ENCODE measurements at regions not wholly inside any gene's neighbourhood (a gene's known extent, or its start where the extent isn't known, plus 50 kb on each side); places are given as distances from the start of the nearest gene placed in this dataset.
A peak's percentile ranks its signal among the peaks of the same experiment; 100 is the strongest.

DNA sequence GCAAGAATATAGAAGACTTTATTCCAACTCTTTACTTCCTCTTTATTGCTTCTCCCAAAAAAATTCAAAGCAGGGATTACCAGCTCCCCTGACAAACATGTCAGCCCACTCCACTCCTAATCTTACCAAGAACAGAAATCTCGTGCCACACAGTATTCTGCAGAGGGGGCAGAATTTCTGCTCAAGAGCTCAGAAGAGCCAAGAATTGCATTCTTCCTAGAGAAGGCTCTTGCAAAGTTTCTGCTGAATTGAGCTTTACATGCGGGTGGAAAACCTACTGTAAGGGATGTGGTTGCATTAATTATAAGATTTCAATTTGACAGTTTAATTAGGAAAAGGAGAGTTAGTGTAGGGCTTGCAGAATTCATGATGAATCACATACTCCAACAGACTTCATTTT lies 428.5 kb downstream of the CETN3 start:
- DNase-seq (ENCODE audit: insufficient read length, low spot score) (no peak), FAIRE-seq (no peak)
- TF ChIP-seq POLR2AphosphoS5 (IDR thresholded peaks at IDR 0.05; ENCODE audit: low read depth, low read length) (no peak), SPI1 (IDR thresholded peaks at IDR 0.05; ENCODE audit: low read depth, low read length) (no peak), POU2F2 (IDR thresholded peaks at IDR 0.05; ENCODE audit: low read depth, low read length) (no peak), PAX5 (IDR thresholded peaks at IDR 0.05; ENCODE audit: insufficient read depth, low read length, severe bottlenecking) (no peak), POLR2A (IDR thresholded peaks at IDR 0.05; ENCODE audit: low read depth, low read length) (no peak), TAF1 (IDR thresholded peaks at IDR 0.05; ENCODE audit: low read depth, low read length) (no peak)

DNA sequence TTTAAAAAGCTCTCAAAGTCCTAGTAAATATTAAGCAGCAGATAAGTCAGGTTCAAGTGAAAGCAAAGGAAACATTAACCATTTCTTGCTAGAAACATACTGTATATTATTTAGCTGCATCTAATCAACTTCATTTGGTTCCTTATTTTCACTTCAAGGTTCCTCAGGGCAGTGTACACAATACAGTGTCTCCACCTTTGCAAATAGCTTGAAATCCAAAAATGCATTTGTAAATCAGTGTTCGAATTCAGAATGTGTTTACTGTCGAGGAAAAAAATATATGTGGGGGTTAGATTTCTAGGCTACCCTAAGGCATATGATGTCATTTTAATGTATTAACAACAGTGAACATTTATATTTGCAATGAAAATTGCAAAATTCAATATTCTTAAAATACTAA lies 436.0 kb downstream of the CETN3 start:
- TF ChIP-seq POLR2AphosphoS5 (IDR thresholded peaks at IDR 0.05; ENCODE audit: low read depth, low read length), result no peak
- DNase-seq (ENCODE audit: insufficient read length, low spot score), result no peak
- FAIRE-seq, result no peak

DNA sequence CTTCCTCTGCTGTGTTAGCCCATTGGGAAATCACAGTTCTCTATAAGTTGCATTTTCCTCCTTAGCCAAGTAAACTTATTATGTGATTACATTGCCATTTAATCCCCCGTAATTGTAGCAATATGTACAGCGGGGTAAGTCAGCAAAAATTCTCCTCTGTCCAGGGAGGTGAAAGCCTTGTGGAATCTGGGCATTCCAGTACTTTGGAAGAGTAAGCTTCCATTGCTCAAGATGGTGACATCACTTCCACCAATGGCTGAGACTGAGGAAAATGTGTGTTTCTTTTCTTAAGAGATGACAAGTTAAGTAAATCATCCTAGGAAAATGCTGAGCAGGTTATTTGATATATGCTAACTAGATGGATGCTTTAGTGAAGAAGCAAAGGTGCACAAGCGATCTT lies 436.7 kb downstream of the CETN3 start:
- FAIRE-seq (no peak), DNase-seq (ENCODE audit: insufficient read length, low spot score) (no peak)
- TF ChIP-seq TAF1 (IDR thresholded peaks at IDR 0.05; ENCODE audit: low read depth, low read length) (no peak), POLR2A (IDR thresholded peaks at IDR 0.05; ENCODE audit: low read depth, low read length) (no peak), SPI1 (IDR thresholded peaks at IDR 0.05; ENCODE audit: low read depth, low read length) (no peak), PAX5 (IDR thresholded peaks at IDR 0.05; ENCODE audit: insufficient read depth, low read length, severe bottlenecking) (no peak), POLR2AphosphoS5 (IDR thresholded peaks at IDR 0.05; ENCODE audit: low read depth, low read length) (no peak), POU2F2 (IDR thresholded peaks at IDR 0.05; ENCODE audit: low read depth, low read length) (no peak)

DNA sequence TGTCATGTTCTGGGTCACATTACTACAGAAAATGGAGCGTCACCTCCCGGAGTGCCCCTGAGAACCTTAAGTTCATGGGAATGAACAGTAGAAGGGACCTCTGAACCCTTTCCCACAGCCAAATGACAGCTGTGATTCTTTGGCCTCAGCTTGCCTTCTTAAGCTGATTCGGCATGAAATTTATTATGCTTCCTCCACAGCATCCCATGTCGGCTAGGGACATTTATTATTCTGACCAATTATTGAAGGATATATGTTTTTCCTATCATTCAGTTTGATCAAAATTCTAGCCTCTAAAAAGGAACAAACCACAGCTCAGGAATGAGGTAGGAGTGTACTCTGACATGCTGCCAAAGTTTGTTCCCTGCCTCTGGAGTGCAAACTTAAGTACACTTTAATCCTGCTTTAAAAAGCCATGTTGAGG lies 440.6 kb downstream of the CETN3 start:
- DNase-seq (ENCODE audit: insufficient read length, low spot score) (no peak), FAIRE-seq (no peak)
- no peak for TF ChIP-seq POLR2AphosphoS5 (IDR thresholded peaks at IDR 0.05; ENCODE audit: low read depth, low read length)
- TF ChIP-seq SPI1 (IDR thresholded peaks at IDR 0.05; ENCODE audit: low read depth, low read length), result no peak
- TF ChIP-seq POU2F2 (IDR thresholded peaks at IDR 0.05; ENCODE audit: low read depth, low read length), result no peak
- TF ChIP-seq PAX5 (IDR thresholded peaks at IDR 0.05; ENCODE audit: insufficient read depth, low read length, severe bottlenecking), result no peak
- no peak for TF ChIP-seq POLR2A (IDR thresholded peaks at IDR 0.05; ENCODE audit: low read depth, low read length)
- no peak for TF ChIP-seq TAF1 (IDR thresholded peaks at IDR 0.05; ENCODE audit: low read depth, low read length)

DNA sequence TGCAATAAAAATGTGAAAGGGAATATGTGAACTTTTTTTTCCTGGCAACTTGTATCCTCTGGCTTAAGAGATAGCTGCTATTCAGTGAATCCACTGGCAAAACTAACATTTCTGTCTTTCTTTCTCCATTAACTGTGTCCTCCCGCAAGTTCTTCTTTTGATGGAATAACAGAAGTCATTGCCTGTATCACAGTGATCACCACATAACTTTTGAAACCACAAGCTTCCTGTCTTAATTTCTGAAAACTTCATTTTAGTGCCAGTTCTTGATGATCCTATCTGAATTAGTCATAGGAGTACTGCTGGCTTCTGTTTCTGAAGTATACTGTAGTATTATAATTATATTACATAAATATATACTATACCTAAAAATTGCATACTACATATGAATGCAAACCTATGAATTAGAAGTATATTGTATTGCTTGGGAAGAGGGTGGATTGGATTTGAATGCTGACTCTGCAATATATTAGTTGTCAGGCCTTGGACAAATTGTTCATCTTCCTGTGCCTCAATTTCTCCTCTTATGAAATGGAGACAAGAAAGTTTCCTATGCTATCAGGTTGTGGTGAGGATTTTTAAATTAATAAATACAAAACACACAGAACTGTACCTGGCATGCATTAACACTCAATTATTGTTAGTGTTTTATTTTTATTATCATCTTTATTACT lies 441.6 kb downstream of the CETN3 start:
- TF ChIP-seq POLR2AphosphoS5 (IDR thresholded peaks at IDR 0.05; ENCODE audit: low read depth, low read length) (no peak), POLR2A (IDR thresholded peaks at IDR 0.05; ENCODE audit: low read depth, low read length) (no peak), POU2F2 (IDR thresholded peaks at IDR 0.05; ENCODE audit: low read depth, low read length) (no peak), TAF1 (IDR thresholded peaks at IDR 0.05; ENCODE audit: low read depth, low read length) (no peak), PAX5 (IDR thresholded peaks at IDR 0.05; ENCODE audit: insufficient read depth, low read length, severe bottlenecking) (no peak), SPI1 (IDR thresholded peaks at IDR 0.05; ENCODE audit: low read depth, low read length) (no peak)
- DNase-seq (ENCODE audit: insufficient read length, low spot score) (no peak), FAIRE-seq (no peak)

DNA sequence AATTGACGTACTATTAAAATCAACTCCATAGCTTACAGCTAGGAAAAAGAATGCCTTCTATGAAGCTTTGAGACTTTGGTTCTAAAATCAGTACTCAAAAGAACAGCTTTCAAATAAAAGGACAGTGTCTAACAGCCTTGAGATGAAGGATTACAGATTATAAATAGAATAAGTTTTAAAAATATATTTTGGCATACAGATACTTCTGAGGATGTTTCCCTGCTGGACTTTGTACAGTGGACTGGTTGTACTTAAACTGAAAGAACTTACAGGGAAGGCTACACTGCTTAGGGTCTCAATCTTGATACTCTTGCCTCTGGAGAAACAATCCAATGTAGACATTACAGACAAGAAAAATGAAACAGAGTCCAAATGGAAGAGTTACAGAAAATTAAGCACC lies 452.7 kb downstream of the CETN3 start:
- DNase-seq (ENCODE audit: insufficient read length, low spot score) (no peak), FAIRE-seq (no peak)
- TF ChIP-seq POLR2A (IDR thresholded peaks at IDR 0.05; ENCODE audit: low read depth, low read length) (no peak), TAF1 (IDR thresholded peaks at IDR 0.05; ENCODE audit: low read depth, low read length) (no peak), PAX5 (IDR thresholded peaks at IDR 0.05; ENCODE audit: insufficient read depth, low read length, severe bottlenecking) (no peak), SPI1 (IDR thresholded peaks at IDR 0.05; ENCODE audit: low read depth, low read length) (no peak), POLR2AphosphoS5 (IDR thresholded peaks at IDR 0.05; ENCODE audit: low read depth, low read length) (no peak), POU2F2 (IDR thresholded peaks at IDR 0.05; ENCODE audit: low read depth, low read length) (no peak)

DNA sequence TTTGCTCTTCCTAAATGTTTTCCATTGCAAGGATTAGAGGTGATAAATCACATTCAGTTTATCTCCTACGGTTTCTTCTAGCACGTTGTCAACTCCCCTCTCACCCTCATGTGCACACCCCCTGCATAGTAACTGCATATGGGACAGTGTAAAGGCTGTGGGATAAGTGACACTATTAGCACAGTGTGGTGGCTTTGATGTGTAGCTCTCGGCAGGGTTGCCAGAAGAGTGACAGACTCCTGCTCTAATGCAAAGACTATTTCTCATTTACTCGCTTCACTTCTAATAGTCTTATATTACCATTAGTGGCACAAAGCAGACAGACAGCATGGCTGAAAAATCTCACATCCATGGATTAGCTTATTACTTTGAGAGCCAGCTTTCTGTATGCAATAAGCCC lies 454.6 kb downstream of the CETN3 start:
- FAIRE-seq (no peak), DNase-seq (ENCODE audit: insufficient read length, low spot score) (no peak)
- TF ChIP-seq TAF1 (IDR thresholded peaks at IDR 0.05; ENCODE audit: low read depth, low read length) (no peak), POU2F2 (IDR thresholded peaks at IDR 0.05; ENCODE audit: low read depth, low read length) (no peak), POLR2A (IDR thresholded peaks at IDR 0.05; ENCODE audit: low read depth, low read length) (no peak), PAX5 (IDR thresholded peaks at IDR 0.05; ENCODE audit: insufficient read depth, low read length, severe bottlenecking) (no peak), POLR2AphosphoS5 (IDR thresholded peaks at IDR 0.05; ENCODE audit: low read depth, low read length) (no peak), SPI1 (IDR thresholded peaks at IDR 0.05; ENCODE audit: low read depth, low read length) (no peak)

DNA sequence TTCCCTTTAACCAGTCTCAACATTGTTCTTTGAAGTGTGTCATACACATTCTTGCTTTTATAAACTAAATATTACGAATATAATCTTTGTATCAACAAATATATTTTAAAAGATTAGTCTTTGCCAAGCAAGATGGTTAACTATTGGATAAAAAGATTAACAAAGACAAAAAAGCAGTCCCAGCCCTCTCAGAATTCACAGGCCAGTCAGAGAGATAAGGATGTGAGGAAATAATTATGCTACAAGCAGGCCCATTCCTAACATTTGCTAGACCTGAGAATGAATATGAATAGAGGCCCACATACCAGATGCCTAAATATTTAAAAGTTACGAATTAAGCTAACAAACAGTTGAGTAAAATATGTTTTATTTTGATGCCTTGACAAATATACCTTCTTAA lies 457.7 kb downstream of the CETN3 start:
- DNase-seq (ENCODE audit: insufficient read length, low spot score) (no peak), FAIRE-seq (no peak)
- TF ChIP-seq POU2F2 (IDR thresholded peaks at IDR 0.05; ENCODE audit: low read depth, low read length) (no peak), SPI1 (IDR thresholded peaks at IDR 0.05; ENCODE audit: low read depth, low read length) (no peak), POLR2AphosphoS5 (IDR thresholded peaks at IDR 0.05; ENCODE audit: low read depth, low read length) (no peak), POLR2A (IDR thresholded peaks at IDR 0.05; ENCODE audit: low read depth, low read length) (no peak), TAF1 (IDR thresholded peaks at IDR 0.05; ENCODE audit: low read depth, low read length) (no peak), PAX5 (IDR thresholded peaks at IDR 0.05; ENCODE audit: insufficient read depth, low read length, severe bottlenecking) (no peak)

DNA sequence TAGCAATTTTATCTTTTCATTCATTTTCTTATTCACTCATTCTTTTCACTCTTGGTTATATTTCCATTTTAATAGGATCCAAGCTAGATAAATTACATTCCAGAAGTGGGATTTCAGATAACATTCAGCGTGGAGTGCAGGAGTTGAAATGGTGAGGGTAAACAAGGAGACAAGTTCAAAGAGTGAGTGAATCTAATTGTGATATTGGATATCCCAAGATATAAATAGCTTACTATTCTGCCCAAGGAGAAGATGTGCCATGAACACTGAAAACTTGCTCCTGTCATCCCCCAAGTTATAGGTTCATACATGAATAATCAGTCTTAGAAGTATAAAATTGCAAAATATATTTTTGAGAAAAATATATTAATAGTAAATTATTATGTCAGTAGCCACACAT lies 459.3 kb downstream of the CETN3 start:
- FAIRE-seq (no peak), DNase-seq (ENCODE audit: insufficient read length, low spot score) (no peak)
- TF ChIP-seq PAX5 (IDR thresholded peaks at IDR 0.05; ENCODE audit: insufficient read depth, low read length, severe bottlenecking), result no peak
- no peak for TF ChIP-seq POU2F2 (IDR thresholded peaks at IDR 0.05; ENCODE audit: low read depth, low read length)
- TF ChIP-seq SPI1 (IDR thresholded peaks at IDR 0.05; ENCODE audit: low read depth, low read length), result no peak
- TF ChIP-seq POLR2A (IDR thresholded peaks at IDR 0.05; ENCODE audit: low read depth, low read length), result no peak
- TF ChIP-seq POLR2AphosphoS5 (IDR thresholded peaks at IDR 0.05; ENCODE audit: low read depth, low read length), result no peak
- TF ChIP-seq TAF1 (IDR thresholded peaks at IDR 0.05; ENCODE audit: low read depth, low read length), result no peak

DNA sequence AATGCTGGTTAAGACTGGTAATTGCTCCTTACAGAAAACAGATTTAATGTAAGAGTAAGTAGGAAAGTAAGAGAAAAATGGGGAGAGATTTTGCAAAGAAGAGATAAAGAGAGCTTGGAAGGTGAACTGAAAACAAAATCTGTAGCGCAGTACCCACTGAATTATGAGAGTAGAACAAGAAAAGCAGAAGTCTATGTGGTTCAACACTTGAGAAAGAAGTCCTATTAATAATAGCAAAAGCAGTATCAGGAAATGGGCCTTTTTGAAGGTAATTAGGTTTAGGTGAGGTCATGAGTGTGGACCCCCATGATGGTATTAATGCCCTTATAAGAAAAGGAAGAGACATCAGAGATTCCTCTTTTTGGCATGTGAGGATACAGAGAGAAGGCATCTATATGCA lies 460.6 kb downstream of the CETN3 start:
- FAIRE-seq (no peak), DNase-seq (ENCODE audit: insufficient read length, low spot score) (no peak)
- peak; percentile 77 for TF ChIP-seq SPI1 (IDR thresholded peaks at IDR 0.05; ENCODE audit: low read depth, low read length)
- TF ChIP-seq POU2F2 (IDR thresholded peaks at IDR 0.05; ENCODE audit: low read depth, low read length), result no peak
